Pulmonary artery endothelial cell (primary cell): ENCODE measurements at regions not wholly inside any gene's neighbourhood (a gene's known extent, or its start where the extent isn't known, plus 50 kb on each side); places are given as distances from the start of the nearest gene placed in this dataset.
A peak's percentile ranks its signal among the peaks of the same experiment; 100 is the strongest.

Experiments used
- DNase-seq: peaks from one replicate; pipeline ENCODE4 v3.0.0-alpha.2; 2011; ENCODE audit warnings: low read depth, low spot score

DNA sequence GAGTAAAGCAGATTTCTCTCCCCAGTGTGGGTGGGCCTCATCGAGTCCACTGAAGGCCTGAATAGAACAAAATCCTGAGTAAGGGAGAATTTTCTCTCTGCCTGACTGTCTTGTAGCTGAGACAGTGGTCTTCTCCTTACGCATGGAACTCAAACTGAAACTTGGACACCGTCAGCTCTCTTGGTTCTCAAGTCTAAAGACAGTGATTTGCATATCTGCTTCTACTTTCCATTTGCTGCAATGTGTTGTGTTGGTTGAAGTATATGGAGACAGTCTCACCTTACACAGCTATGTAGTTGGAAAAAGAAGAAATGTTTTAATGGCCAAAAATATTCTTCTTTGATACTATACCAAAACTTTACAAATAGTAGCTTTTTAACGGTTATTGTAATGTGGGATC, 160.2 kb upstream of the LMNTD1 start:
- no peak for DNase-seq

DNA sequence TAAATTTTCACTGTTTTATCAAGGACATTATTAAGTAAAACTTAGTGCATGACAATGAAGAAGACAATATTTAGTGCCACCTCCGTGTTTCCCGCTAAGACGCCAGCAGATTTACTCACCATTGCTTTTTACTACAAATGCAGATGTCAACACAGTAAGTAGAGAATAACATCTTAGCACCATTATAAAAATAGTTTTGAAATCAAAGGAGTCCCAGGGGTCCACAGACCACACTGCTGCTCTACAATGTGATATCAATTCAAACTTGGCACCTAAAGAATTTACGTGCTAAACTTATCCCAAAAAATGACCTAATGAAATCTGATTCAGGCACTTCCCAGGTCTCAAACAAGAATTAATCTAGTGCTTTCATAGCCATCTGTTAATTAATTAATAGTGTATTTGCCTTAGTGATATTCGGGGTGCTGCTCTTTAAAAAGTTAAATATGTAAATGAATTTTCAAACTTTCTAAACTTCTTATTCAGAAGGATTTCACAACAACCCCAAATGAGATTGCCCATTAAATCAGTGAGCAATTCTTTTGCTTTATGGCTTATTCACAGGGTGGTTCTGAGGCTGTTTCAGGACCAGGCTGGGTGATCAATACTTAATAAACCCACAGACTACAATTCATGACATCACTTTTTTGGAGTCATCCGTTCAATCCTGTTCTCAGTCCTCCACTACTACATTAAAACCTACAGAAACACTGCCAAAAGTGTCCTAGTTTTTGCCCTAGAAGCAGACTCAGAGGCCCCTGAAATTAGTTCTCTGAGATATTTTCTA, 161.3 kb upstream of the LMNTD1 start:
- no peak for DNase-seq

GRCh38 chr12:25715102-25715501, 162.0 kb upstream of the LMNTD1 start:
- DNase-seq, result no peak

DNA sequence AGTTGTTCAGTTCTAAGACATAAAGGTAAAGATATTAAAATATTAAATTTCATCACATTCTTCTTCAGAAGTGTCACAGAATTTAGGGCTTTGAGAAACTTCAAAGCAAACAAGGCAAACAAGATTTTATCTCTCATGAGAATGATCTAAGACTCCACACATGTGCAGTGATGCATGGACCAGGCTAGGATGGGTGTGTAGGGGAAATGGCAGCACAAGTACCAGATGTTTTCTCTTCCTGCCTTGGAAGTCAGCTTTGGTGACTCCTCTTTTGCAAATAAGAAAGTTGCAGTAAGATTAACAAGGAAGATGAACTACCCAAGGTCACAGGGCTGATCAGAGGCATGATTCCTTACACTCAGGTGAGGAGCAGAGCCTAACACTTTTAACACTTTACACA, 163.8 kb upstream of the LMNTD1 start:
- no peak for DNase-seq

DNA sequence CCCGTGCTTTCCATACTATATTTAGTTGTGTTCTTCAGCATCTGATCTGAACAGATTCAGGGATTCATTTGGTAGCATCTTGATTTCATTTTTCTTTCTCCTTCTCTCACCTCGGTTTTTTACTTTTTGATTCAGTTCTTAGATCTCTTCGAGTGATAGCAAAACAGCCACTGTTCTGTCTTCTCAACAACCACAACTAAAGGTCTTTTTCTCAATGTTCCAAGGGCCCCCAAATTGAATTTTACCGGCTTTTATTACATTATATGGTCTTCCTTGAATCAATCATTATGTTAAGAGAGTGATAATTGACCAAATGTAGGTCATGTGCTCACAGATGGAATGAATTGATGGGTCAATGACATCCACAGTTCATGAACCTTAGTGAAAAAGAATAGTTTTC, 164.5 kb upstream of the LMNTD1 start:
- DNase-seq, result no peak

GRCh38 chr12:25718081-25718731, 165.1 kb upstream of the LMNTD1 start:
- no peak for DNase-seq

- DNase-seq, result no peak
Measured at GRCh38 chr12:25719505-25719904, 166.4 kb upstream of the LMNTD1 start.

DNA sequence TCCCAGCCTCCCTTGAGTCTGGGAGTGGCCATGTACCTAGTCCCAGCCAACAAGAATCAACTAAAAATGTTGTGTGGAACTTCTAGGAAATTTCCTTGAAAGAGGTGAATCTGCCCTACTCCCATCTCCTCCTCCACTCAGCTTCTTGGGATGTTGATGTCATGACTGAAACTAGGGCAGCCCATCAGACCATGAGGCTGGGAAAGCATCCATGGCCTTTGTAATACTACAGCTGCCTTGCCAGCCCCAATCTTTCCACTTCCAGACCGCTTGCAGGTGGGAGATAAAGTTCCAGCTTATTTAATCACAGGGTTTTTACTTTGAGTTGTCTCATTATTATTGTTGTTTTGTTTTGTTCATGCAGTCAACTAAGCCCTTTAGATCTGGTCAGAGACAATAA, 170.3 kb upstream of the LMNTD1 start:
- DNase-seq, result no peak

GRCh38 chr12:25723921-25724491, 170.9 kb upstream of the LMNTD1 start:
- DNase-seq, result no peak

GRCh38 chr12:25725470-25725869, 172.4 kb upstream of the LMNTD1 start:
- DNase-seq, result no peak

DNA sequence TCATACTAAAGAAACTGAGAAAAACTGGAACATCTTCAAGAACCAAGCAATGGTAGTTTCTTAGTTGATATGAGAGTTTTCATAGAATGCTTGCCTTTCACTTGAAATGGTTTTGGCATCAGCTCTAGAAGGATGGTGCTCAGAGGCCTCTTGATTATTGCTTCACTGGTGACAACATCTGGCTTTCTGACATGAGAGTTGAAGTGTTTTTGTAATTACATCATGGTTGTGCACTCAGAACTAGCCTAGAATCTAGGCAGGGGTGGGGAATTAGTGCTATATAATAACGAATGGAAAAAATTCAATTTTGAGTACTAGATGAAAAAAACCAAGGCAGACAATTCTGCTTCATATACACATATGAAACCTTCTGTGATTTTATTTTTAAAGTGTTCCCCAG, 172.8 kb upstream of the LMNTD1 start:
- DNase-seq, result no peak

DNA sequence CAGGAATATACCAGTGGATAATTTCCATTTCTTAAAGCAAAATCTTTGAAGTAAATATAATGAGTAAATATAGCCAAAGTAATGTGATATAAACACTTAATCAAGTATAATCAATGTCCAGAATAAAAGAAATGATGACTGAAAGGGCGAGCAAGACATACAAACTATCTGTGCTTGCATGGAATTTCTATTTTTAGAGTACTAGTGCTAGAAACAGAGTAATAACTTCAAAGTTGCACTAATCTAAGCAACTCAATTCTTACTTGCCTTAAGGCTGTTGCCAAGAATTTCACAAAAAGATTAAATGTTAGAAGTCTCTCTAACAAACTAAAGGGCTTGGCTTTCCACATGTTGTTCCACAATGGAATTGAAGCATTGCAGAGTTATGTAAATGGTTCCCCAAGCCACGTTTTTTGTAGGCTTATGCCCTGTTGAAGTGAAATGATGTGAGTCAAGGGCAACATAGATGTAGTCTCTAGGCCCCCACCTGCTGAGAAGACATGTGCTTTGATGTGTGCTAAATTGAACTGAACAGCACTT, 175.0 kb upstream of the LMNTD1 start:
- no peak for DNase-seq

DNA sequence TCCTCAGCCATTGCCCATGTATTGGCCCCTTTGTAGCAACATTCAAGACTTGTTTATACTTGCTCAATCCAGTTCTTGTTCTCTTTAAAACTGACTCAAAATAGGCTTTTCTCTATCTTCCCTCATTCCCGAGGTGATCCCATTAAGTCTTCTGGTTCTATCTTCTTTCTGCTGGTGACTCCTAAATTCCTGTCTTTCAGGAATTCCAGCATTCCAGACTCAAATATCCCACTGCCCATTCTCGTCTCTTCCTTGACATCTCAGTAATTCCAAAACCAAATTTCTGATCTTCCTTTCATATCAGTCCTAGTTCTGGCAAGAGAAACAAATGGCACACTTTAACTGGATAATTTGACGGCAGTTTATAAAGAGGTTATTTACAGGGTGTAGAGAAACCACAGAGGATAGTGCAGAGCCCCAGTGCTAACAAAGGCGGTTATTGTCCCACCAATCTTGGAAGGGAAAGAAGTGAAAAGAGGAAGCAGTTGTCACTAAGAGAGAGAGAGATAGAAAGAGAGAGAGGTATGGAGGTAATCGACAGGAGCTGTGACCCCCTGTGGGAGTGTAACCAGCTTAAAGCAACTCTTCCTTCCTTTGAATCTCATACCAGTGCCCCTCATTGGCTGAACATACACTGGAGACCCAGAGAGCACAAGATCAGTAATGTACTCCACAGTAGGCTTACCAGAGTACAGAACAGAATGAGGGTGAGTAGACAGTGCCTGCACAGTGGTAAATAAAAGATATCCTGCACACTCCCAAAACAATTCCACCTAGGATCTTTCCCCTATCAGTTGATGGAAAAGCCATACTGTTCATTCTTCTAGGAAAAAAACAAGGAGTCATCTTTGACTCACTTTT, 177.6 kb upstream of the LMNTD1 start:
- no peak for DNase-seq

- DNase-seq, result no peak
Measured at GRCh38 chr12:25733541-25733940, 180.5 kb upstream of the LMNTD1 start.

DNA sequence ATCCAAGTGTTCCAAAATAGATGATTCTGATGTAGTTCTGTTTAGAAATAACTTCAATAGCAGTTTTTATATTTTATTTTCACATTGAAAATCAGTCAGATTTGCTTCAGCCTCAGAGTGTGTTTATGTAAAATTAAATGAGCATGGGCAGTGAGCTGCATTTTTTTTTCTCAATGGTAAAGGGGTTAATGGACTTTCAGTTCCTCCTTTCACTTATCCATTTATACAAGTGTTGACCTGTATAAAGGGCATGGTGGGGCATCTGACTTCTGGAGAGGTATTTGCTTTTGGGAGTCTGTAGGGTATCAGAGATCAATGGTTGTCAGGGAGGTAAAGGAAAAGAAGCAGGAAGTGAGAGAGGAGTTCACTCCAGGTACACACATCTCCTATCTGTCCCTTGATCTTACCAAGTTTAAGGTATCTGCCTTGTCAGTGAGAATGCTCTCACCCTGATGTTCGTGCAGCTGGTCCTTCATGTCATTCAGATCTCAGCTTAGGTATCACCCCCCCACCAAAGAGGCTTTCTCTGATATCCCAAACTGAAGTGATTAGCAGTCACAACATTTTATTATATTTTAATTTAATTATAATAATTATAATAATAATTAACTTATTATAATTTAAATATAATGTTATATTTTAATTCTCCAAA, 181.6 kb upstream of the LMNTD1 start:
- no peak for DNase-seq

DNA sequence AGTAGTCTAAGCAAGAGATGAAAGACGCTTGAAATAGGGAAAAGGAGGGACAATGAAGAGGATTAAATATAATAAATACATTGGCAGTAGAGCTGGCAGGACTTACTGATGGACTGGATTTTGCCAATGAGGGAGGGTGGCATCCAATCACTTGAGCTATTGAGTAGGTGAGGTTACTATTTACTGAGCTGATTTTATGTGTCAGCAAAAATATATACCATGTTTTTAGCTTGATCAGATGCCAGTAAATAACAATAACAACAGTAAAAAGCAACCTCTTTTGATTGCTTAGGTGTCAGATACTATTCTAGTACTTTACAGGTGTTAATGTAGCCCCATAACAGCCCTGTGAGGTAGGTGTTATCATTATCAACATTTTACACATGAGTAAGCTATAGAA, 187.5 kb upstream of the LMNTD1 start:
- DNase-seq, result no peak

DNA sequence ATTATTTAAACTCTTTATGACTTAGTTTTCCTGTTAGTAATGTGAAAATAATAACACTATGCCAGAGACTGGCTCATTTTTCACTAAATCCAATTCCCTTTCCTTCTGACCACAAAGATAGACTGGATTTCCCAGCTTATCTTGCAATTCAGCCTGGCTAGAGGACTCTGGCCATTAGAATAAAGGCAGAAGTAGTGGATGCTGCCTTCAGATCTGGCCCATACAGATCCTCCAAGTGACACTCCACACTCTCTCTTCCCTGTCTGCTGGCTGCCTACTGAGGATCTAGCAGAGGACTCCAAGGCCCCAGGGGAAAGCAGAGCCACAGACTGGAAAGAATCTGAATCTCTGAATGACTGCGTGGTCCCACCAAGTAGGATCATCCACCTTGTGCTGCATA, 188.8 kb upstream of the LMNTD1 start:
- no peak for DNase-seq

DNA sequence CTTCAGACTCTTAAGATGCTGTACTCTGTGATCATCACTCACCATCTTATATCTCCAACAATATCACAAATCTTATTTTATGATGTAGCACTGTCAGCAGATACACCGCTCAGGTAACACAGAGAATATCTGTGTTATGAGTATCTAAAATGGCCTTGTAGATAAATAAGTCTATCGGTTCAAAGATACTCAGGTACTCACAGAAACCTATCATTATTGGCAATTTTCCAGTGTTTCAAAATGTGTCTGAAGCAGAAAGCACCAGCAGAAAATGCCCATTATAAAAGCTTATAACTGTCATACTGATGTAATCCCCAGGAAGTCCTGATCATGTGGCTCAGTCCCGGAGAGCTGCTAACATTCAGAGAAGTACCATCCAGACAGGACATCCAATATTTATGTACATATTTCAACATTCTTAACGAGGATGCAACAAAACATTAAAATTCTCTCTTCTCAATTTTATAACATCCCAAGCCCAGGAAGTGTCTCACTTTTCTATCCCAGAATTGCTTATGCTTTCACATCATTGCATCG, 190.7 kb upstream of the LMNTD1 start:
- no peak for DNase-seq

DNA sequence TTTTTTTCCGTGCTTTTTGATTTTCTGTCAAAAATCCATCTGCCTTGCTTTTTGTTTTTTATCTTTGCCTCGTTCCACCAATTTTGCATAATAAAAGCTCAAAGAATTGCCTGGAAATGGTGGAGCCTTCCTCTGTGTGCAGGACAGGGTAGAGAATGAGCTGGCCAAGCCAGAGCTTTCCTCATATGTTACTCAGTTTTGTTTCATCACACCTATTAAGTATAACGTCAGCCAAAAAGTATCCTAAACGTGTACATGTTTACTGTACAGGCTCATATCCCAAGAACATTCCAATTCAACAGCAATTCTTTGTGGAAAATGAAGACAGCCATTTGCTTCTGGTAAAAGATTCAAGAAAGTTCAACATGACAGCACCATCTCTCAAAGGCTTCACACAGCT, 191.2 kb upstream of the LMNTD1 start:
- no peak for DNase-seq

GRCh38 chr12:25745281-25745680, 192.2 kb upstream of the LMNTD1 start:
- peak; percentile 2 for DNase-seq

- DNase-seq, result no peak
Measured at GRCh38 chr12:25746131-25746530, 193.0 kb upstream of the LMNTD1 start.
